Testis (tissue), 2 donors: ENCODE measurements at regions not wholly inside any gene's neighbourhood (a gene's known extent, or its start where the extent isn't known, plus 50 kb on each side); places are given as distances from the start of the nearest gene placed in this dataset.

ENCODE experiments used
- DNase-seq: peaks from one replicate; pipeline ENCODE4 v3.0.0-alpha.2; 2019
- H3K27ac ChIP-seq, 2 donors: fragments of 200-600 bp; sonication (generic); one replicate each; pipeline ENCODE4 v1.5.1; 2019
- H3K27me3 ChIP-seq: fragments of 200-600 bp; sonication (generic); one replicate; pipeline ENCODE4 v1.5.1; 2019
- H3K36me3 ChIP-seq: fragments of 200-600 bp; sonication (generic); one replicate; pipeline ENCODE4 v1.5.1; 2017; ENCODE audit warnings: low read depth; ENCODE audit errors: missing control alignments
- H3K4me1 ChIP-seq: fragments of 200-600 bp; sonication (generic); one replicate; pipeline ENCODE4 v1.5.1; 2019
- H3K4me3 ChIP-seq, 2 donors: fragments of 200-600 bp; sonication (generic); one replicate each; pipeline ENCODE4 v1.5.1; 2017 to 2019
- H3K9me3 ChIP-seq: fragments of 200-600 bp; sonication (generic); one replicate; pipeline ENCODE4 v1.5.1; 2017
- CTCF ChIP-seq, 3 experiments: fragments of 450-650 bp in 2 of 3; fragments of 200-600 bp in 1 of 3; sonication (generic) in 1 of 3; IDR thresholded peaks; one replicate each; pipeline ENCODE4 v1.5.1; 2016 to 2019; ENCODE audit warnings: antibody characterized with exemption in 3 of 3, mild to moderate bottlenecking in 2 of 3, moderate library complexity in 1 of 3
- POLR2A ChIP-seq: fragments of 450-650 bp; IDR thresholded peaks from one replicate; pipeline ENCODE4 v1.6.1; 2017; ENCODE audit warnings: antibody characterized with exemption, mild to moderate bottlenecking, moderate library complexity
- WGBS, 2 donors: methylation state at CpG; one replicate each; pipeline ENCODE4 v1.1.5; 2018; 5-methylcytosine and 5-hydroxymethylcytosine counted together
- intact Hi-C: fragments of 100-400 bp; cut with DNase I; formaldehyde crosslinking; loops from one replicate; pipeline ENCODE4 v1.15.1; 2023; ENCODE audit warnings: low total_unique reads

- Histone ChIP-seq H3K4me1 (no peaks in the 10 kb centered on the region), H3K36me3 (no peaks in the 10 kb centered on the region), H3K27ac (no peak overlapping the region), H3K27me3 (no peaks in the 10 kb centered on the region), H3K4me3 (no peak overlapping the region), H3K9me3 (no peaks in the 10 kb centered on the region)
- intact Hi-C loops: no loop called here
- WGBS, 2 donors: 57% methylated on average over 2 of the region's 2 CpGs
- TF ChIP-seq CTCF (IDR thresholded peaks at IDR 0.05) (no peak), POLR2A (no peak)
- no peak for DNase-seq
Measured at GRCh38 chr3:130838898-130839600, 54.8 kb upstream of the ATP2C1 start.

- H3K36me3 ChIP-seq: no peaks in the 10 kb centered on the region
- no peaks in the 10 kb centered on the region for H3K9me3 ChIP-seq
- WGBS, 2 donors: 36 to 48% methylated on average over 4 of the region's 4 CpGs
- no peaks in the 10 kb centered on the region for H3K4me1 ChIP-seq
- TF ChIP-seq CTCF (IDR thresholded peaks at IDR 0.05) (no peak), POLR2A (no peak)
- no peak overlapping the region for H3K27ac ChIP-seq
- H3K27me3 ChIP-seq: no peaks in the 10 kb centered on the region
- intact Hi-C loops: no loop called here
- no peak overlapping the region for H3K4me3 ChIP-seq
- no peak for DNase-seq
Measured at GRCh38 chr3:130839813-130840212, 54.1 kb upstream of the ATP2C1 start.

- no peak overlapping the region for H3K27ac ChIP-seq
- H3K4me3 ChIP-seq: no peak overlapping the region
- H3K27me3 ChIP-seq: no peaks in the 10 kb centered on the region
- TF ChIP-seq POLR2A: no peak
- no peak for TF ChIP-seq CTCF (IDR thresholded peaks at IDR 0.05)
- DNase-seq: no peak
- 60 to 80% methylated on average over 2 of the region's 2 CpGs for WGBS, 2 donors
- H3K36me3 ChIP-seq: no peaks in the 10 kb centered on the region
- intact Hi-C loops: no loop called here
- no peaks in the 10 kb centered on the region for H3K4me1 ChIP-seq
- no peaks in the 10 kb centered on the region for H3K9me3 ChIP-seq
Measured at GRCh38 chr3:130841357-130841756, 52.5 kb upstream of the ATP2C1 start.

- DNase-seq: no peak
- Histone ChIP-seq H3K36me3 (no peaks in the 10 kb centered on the region), H3K27me3 (no peaks in the 10 kb centered on the region), H3K9me3 (no peaks in the 10 kb centered on the region), H3K4me3 (no peak overlapping the region), H3K4me1 (no peaks in the 10 kb centered on the region), H3K27ac (no peak overlapping the region)
- WGBS, 2 donors: 64 to 83% methylated on average over 1 of the region's 1 CpG
- intact Hi-C loops: no loop called here
- no peak for TF ChIP-seq CTCF (IDR thresholded peaks at IDR 0.05)
Measured at GRCh38 chr3:130843441-130843840, 50.4 kb upstream of the ATP2C1 start.
